GM18507 (cell line): ENCODE measurements at regions not wholly inside any gene's neighbourhood (a gene's known extent, or its start where the extent isn't known, plus 50 kb on each side); places are given as distances from the start of the nearest gene placed in this dataset.

Experiments
- DNase-seq: peaks from one replicate; pipeline ENCODE4 v3.0.0; 2011; ENCODE audit warnings: low read depth; ENCODE audit not compliant: insufficient read length; ENCODE audit errors: extremely low spot score
- FAIRE-seq: peaks from 2 replicates; lab custom pipeline; 2011; peaks lifted over from hg19 to GRCh38; lab: Jason Lieb, UNC

DNA sequence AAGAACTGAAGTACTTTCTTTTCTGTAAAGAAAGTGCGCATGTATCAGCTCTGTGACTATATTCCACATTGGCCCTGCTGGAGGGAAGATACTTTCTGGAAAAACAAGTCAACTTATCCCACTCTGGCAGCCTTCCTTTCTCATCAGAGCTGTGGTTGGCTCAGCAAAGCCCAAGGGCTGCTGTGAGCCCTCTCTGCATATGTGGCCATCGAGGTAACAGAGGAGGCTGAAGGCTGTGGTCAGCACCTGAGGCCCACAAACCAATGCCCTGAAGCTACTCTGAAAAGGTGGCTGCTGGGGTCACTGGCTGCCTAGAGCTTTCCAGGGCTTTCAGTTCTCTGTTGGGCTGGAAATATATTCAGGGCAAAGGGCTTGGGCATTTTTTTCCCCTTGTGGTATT, 70.8 kb upstream of the IGF1 start:
- FAIRE-seq (no peak), DNase-seq (no peak)

DNA sequence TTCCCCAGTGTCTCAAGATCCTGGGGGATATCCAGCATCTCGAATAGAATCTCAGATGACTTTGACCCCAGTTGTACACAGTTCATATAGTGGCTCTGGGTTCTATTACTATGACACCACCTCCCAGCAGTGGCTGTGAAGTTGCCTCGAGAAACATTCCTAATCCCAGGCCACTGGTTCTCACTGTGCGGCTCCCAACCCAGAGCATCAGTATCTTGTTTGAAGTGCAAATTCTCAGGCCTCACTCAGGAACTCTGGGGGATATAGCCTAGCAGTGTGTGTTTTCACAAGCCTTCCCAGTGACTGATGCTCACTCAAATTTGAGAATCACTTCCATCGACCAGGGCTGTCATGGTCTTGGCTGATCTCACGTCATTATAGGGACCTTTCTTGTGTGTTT, 69.3 kb upstream of the IGF1 start:
- DNase-seq (no peak), FAIRE-seq (no peak)

DNA sequence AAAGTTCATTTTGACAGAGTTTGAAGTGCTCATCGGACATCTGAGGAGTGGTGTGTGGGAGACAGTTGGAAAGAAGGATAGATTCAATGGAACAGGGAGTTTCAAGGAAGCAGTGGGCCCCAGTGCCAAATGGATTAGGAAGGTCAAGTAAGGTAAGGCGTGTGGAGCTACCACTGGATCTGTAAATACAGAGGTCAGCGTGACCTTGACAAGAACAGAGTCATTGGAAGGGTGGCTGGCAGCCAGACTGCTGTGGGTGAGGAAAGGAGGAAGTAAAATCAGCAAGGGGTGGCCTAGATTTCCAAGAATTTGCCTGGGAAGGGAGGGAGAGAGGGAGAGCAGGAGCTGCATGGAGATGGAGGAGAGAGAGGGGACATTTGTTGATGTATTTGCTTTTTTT, 68.2 kb upstream of the IGF1 start:
- DNase-seq (no peak), FAIRE-seq (no peak)

DNA sequence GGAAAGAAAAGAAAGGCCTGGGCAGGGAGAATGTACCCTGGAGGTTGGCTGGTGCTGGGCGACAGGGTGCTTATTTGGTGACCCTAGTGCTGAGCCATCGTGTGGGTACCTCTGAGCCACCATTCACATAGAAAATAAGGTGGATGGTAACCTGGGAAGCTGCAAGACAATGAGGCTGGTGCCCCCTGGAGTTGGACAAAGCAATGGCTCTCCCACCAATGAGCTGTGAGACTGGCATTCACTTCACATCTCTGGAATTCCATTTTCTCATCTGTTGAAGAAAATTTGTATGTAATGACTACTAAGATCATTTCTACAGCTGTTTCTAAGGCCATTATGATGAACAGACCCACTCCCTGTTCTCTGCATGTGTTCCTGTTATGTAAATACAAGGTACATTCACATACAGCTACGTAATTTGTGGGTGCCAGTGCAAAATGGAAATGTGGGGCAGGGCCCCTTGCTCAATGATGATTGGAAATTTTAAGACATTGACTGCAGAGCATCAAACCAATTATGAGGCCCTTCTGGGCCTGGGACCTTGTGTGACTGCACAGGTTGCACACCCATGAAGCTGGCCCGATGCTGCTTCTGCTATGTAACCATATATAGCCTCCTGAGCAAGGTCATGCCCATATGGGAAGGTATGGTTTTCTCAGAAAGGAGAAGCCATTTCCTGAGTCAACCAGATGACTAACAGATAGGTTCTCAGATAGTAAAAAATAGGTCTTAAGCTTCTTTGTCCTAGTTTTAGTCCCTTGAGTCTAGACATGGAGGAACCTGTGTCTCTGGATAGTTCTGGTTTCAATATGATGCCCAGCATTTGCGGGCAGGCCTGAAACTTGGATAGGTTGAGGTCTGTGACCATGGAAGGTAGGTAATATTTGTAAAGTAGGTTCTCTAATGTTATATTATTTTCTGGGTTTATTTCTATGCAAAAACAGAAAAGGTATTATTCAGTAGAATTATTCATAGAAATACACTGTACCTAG, 63.4 kb upstream of the IGF1 start:
- DNase-seq (no peak), FAIRE-seq (no peak)

DNA sequence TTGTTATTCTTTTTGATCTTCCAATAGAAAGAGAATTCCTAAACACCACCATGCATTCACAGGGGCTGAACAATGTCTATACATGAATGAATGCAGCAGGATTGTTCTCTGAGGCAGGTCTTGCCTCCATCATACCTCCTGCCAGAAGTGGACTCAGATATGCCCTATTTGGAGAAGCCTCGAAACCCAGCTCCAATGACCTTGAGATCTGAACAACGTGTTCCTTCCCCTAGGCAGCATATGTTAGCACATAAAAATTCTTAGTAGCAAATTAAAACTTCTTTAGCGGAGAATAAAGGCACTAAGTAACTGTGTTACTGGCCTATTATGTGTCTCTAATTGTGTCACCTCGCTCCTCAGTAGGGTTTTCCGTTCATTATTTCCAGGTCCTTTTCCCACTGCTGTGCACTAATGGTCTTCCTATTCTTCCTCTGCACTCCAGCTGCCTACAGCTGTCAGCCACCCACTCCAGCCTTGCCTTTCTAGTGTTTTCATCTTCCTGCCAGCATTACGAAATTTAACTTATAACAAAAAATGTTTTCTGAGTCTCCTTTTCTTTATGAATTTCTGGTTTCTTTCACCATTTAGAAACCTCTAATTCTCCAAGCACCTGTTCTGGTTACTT, 62.6 kb upstream of the IGF1 start:
- FAIRE-seq (no peak), DNase-seq (no peak)

DNA sequence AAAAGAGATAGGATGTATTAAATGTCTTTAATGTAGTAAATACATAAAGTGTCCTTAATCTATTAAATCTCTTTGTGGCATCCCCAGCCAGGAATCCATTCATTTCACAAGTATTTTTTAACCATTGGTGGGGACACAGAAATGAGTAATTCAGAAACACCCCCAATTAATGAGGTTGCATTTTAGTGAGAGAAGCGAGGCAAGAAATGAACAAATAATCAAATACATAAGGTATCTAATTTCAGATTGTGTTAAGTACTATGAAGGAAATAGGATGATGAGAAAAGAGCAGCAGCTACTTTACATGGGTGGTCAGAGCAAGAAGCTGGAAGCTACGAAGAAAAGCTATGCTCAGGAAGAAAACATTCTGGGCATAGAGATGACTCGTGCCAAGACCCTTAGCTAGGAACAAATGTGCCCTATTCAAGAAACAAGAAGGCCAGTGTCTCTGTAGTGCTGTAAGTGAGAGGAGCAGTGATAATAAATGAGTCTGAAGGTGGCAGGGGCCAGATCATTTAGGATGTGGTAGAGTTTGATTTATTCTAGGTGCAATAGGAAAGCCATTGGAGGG, 60.5 kb upstream of the IGF1 start:
- no peak for FAIRE-seq
- DNase-seq: no peak

DNA sequence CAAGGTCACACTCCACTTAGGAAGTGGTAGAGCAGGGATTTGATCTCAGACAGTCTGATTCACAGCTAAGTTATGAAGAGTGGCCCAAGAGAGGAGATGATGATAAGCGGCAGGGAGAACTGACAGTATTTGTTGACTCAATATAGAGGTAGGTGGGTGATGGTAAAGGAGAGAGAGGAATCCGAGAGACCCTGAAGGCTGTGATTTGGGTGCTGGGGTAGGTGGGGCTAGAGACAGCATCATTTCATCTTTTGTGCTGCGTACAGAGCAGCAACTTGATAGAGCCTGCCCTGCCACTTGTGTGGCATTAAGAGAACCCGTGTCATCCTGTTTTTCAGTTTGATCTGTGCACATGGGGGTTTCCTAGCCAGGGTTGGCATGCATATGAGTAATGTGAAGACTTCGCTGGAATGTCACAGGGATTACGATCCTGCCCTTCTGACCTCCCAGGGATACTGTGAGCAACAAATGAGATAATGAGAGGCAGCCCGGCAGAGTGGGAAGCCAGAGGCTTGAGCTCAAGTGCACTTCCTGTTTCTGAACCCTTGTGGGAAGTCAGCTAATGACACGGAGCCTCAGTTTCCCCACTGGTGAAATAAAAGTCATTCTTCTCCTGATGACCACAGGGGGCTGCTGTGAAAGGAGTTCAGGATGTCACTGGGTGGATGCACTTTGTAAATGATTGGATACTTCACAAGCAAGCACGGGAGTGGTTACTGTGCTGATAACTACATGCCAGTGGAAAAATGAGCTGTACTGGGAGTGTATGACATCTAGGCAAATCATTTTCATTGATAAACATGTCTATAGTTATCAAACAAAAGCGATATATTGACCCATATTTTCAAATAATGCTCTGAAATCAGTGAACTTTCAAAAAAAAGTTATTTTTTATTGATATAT, 59.5 kb upstream of the IGF1 start:
- FAIRE-seq (no peak), DNase-seq (no peak)

DNA sequence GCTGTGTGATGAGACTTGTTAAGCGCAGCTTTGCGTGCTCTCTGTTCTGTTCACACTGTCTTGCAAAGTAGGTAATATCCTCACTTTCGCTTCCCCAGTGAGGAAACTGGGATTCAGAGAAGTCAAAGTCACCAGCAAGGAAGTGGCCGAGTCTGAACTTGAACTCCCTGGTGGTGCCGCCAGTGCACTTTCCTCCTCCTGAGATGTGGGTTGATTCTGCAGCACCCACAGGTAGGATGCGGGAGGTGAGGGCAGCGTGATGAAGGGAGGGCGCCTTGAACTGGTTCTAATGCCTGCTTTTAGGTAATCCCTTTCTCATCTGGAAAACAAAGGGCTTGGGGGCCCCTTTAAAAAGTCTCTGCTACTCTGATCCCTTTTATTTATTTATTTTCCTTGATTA, 54.9 kb upstream of the IGF1 start:
- no peak for DNase-seq
- FAIRE-seq: no peak

DNA sequence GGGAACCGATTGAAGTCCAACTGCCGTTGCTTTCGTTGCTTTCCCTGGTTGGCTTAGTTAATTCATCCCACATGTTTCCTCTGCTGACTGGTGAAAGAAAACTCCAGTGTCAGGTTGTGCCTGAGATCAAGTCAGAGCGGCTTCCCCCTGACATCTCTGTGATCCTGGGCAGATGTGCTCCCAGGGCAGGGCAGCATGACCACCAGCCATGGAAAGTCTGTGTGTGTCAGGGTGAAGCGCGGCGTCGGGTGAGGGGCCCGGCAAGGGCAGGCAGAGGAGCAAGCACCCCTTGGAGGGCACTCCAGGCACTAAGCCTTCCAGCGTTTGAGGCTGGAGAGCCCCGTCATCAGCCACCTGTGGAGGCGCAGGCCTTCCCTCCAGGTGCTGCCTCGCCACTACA, 54.5 kb upstream of the IGF1 start:
- no peak for DNase-seq
- FAIRE-seq: no peak

DNA sequence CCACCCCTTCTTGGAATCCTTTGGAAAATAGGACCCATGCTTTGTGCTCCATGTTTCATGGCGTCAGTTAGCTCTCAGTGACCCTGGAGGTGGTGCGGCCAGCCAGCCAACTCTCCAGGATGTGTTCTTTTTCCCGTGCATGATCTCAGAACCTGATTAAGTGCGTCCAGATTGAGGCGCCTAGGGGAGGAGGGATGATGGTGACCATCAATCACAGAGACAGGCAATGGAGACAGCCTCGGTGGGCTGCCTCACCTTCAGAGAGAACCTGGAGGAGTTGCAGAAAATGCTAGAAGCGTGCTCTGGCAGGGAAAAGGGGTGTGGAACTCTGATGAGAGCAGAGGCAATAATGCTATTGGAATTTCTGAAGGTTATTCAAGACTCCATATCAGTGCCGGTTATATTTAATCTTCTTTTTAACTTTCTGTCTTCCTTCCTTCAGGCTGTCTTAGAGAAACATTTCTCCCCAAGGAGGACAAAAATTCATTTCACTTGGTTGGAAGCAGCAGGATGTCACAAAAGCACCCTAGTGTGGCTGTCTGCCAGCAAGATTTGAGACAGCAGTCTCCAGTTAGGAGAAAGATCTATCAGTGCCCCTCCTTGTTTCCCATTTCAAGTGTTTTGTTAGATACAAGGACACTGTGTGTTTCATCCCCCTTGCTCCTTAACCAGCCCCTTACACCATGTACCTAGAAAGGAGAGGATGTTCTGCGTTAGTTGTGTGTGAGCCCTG, 53.3 kb upstream of the IGF1 start:
- no peak for FAIRE-seq
- no peak for DNase-seq
